ENCODE measurements at regions not wholly inside any gene's neighbourhood (a gene's known extent, or its start where the extent isn't known, plus 50 kb on each side); places are given as distances from the start of the nearest gene placed in this dataset.

GRCh38 chr1:87505391-87505983, 176.8 kb downstream of the LMO4 start:
- ChIA-PET CTCF (ENCODE audit: partially characterized antibody) (no interaction called here), POLR2A (ENCODE audit: partially characterized antibody) (no interaction called here)
- Mint-ChIP-seq H3K9me3 (no peaks in the 10 kb centered on the region), H3K27me3 (peaks cover 0 to 1% of the 10 kb centered on the region in 2 donors), H3K4me1 (peaks cover 5 to 16% (median 10%) of the 10 kb centered on the region in 4 donors), H3K36me3 (no peaks in the 10 kb centered on the region), H3K4me3 (peak overlapping the region in 1 of 8 donors; percentile 33), H3K27ac (peak overlapping the region in 1 of 7 donors; percentile 33)
- no peak overlapping the region for H3K4me3 ChIP-seq (ENCODE audit: low read length in 2 of 2)
- intact Hi-C loops (cut with micrococcal nuclease) = no loop called here
- no peaks in the 10 kb centered on the region for H3K36me3 ChIP-seq (ENCODE audit: insufficient read depth, low read length)
- no peak for DNase-seq
- no peak overlapping the region for H3K27ac ChIP-seq (ENCODE audit: low read depth, low read length)
- H3K9me3 ChIP-seq (ENCODE audit: control insufficient read depth in 1 of 2, low read length in 2 of 2) = no peaks in the 10 kb centered on the region
- H3K4me1 ChIP-seq (ENCODE audit: insufficient read depth, low read length) = no peaks in the 10 kb centered on the region
- H3K27me3 ChIP-seq (ENCODE audit: insufficient read depth, low read length) = no peaks in the 10 kb centered on the region

GRCh38 chr1:87506147-87506546, 177.5 kb downstream of the LMO4 start:
- Mint-ChIP-seq H3K27me3 (peaks cover 0 to 1% of the 10 kb centered on the region in 2 donors), H3K27ac (no peak overlapping the region), H3K36me3 (no peaks in the 10 kb centered on the region), H3K4me3 (no peak overlapping the region), H3K4me1 (peaks cover 5 to 16% (median 10%) of the 10 kb centered on the region in 4 donors), H3K9me3 (no peaks in the 10 kb centered on the region)
- Histone ChIP-seq H3K9me3 (ENCODE audit: control insufficient read depth in 1 of 2, low read length in 2 of 2) (no peaks in the 10 kb centered on the region), H3K27ac (ENCODE audit: low read depth, low read length) (no peak overlapping the region), H3K36me3 (ENCODE audit: insufficient read depth, low read length) (no peaks in the 10 kb centered on the region), H3K4me1 (ENCODE audit: insufficient read depth, low read length) (no peaks in the 10 kb centered on the region), H3K27me3 (ENCODE audit: insufficient read depth, low read length) (no peaks in the 10 kb centered on the region), H3K4me3 (ENCODE audit: low read length in 2 of 2) (no peak overlapping the region)
- no peak for DNase-seq
- ChIA-PET CTCF (ENCODE audit: partially characterized antibody) (no interaction called here), POLR2A (ENCODE audit: partially characterized antibody) (no interaction called here)
- intact Hi-C loops (cut with micrococcal nuclease) = no loop called here

GRCh38 chr1:87508247-87508787, 179.6 kb downstream of the LMO4 start:
- Mint-ChIP-seq H3K27me3 (peaks cover 0 to 1% of the 10 kb centered on the region in 2 donors), H3K4me3 (no peak overlapping the region), H3K9me3 (peaks cover 0 to 2% (median 0%) of the 10 kb centered on the region in 8 donors), H3K27ac (no peak overlapping the region), H3K36me3 (no peaks in the 10 kb centered on the region), H3K4me1 (peaks cover 5 to 16% (median 10%) of the 10 kb centered on the region in 4 donors)
- no peaks in the 10 kb centered on the region for H3K9me3 ChIP-seq (ENCODE audit: control insufficient read depth in 1 of 2, low read length in 2 of 2)
- no peaks in the 10 kb centered on the region for H3K4me1 ChIP-seq (ENCODE audit: insufficient read depth, low read length)
- no peak overlapping the region for H3K4me3 ChIP-seq (ENCODE audit: low read length in 2 of 2)
- H3K27ac ChIP-seq (ENCODE audit: low read depth, low read length) = no peak overlapping the region
- CTCF ChIA-PET (ENCODE audit: partially characterized antibody) = no interaction called here
- H3K27me3 ChIP-seq (ENCODE audit: insufficient read depth, low read length) = no peaks in the 10 kb centered on the region
- POLR2A ChIA-PET (ENCODE audit: partially characterized antibody) = no interaction called here
- DNase-seq = no peak
- intact Hi-C loops (cut with micrococcal nuclease) = no loop called here
- no peaks in the 10 kb centered on the region for H3K36me3 ChIP-seq (ENCODE audit: insufficient read depth, low read length)

- ChIA-PET POLR2A (ENCODE audit: partially characterized antibody) (no interaction called here), CTCF (ENCODE audit: partially characterized antibody) (no interaction called here)
- Histone ChIP-seq H3K4me1 (ENCODE audit: insufficient read depth, low read length) (no peaks in the 10 kb centered on the region), H3K9me3 (ENCODE audit: control insufficient read depth in 1 of 2, low read length in 2 of 2) (no peaks in the 10 kb centered on the region), H3K36me3 (ENCODE audit: insufficient read depth, low read length) (no peaks in the 10 kb centered on the region), H3K27me3 (ENCODE audit: insufficient read depth, low read length) (no peaks in the 10 kb centered on the region), H3K27ac (ENCODE audit: low read depth, low read length) (no peak overlapping the region), H3K4me3 (ENCODE audit: low read length in 2 of 2) (no peak overlapping the region)
- Mint-ChIP-seq H3K4me3 (no peak overlapping the region), H3K9me3 (peaks cover 0 to 2% (median 0%) of the 10 kb centered on the region in 8 donors), H3K36me3 (no peaks in the 10 kb centered on the region), H3K4me1 (peaks cover 5 to 16% (median 10%) of the 10 kb centered on the region in 4 donors), H3K27ac (no peak overlapping the region), H3K27me3 (peaks cover 0 to 2% of the 10 kb centered on the region in 2 donors)
- intact Hi-C loops (cut with micrococcal nuclease) = no loop called here
- DNase-seq = no peak
These were observed 181.9 kb downstream of the LMO4 start for GRCh38 chr1:87510540-87510939.

GRCh38 chr1:87511449-87511848, 182.8 kb downstream of the LMO4 start:
- Mint-ChIP-seq H3K4me3 (no peak overlapping the region), H3K4me1 (peaks cover 5 to 9% (median 7%) of the 10 kb centered on the region in 4 donors), H3K27ac (no peak overlapping the region), H3K9me3 (peaks cover 0 to 2% (median 0%) of the 10 kb centered on the region in 8 donors), H3K36me3 (no peaks in the 10 kb centered on the region), H3K27me3 (peaks cover 0 to 5% of the 10 kb centered on the region in 2 donors)
- ChIA-PET CTCF (ENCODE audit: partially characterized antibody) (no interaction called here), POLR2A (ENCODE audit: partially characterized antibody) (no interaction called here)
- no peaks in the 10 kb centered on the region for H3K36me3 ChIP-seq (ENCODE audit: insufficient read depth, low read length)
- no peaks in the 10 kb centered on the region for H3K27me3 ChIP-seq (ENCODE audit: insufficient read depth, low read length)
- H3K4me1 ChIP-seq (ENCODE audit: insufficient read depth, low read length) = no peaks in the 10 kb centered on the region
- no peaks in the 10 kb centered on the region for H3K9me3 ChIP-seq (ENCODE audit: control insufficient read depth in 1 of 2, low read length in 2 of 2)
- no peak for DNase-seq
- intact Hi-C loops (cut with micrococcal nuclease) = no loop called here
- no peak overlapping the region for H3K27ac ChIP-seq (ENCODE audit: low read depth, low read length)
- no peak overlapping the region for H3K4me3 ChIP-seq (ENCODE audit: low read length in 2 of 2)

GRCh38 chr1:87512431-87512830, 183.8 kb downstream of the LMO4 start:
- Mint-ChIP-seq H3K36me3 (no peaks in the 10 kb centered on the region), H3K4me3 (no peak overlapping the region), H3K9me3 (peaks cover 0 to 2% (median 0%) of the 10 kb centered on the region in 8 donors), H3K4me1 (no peaks in the 10 kb centered on the region), H3K27me3 (peaks cover 0 to 5% of the 10 kb centered on the region in 2 donors), H3K27ac (no peak overlapping the region)
- H3K4me1 ChIP-seq (ENCODE audit: insufficient read depth, low read length) = no peaks in the 10 kb centered on the region
- ChIA-PET CTCF (ENCODE audit: partially characterized antibody) (no interaction called here), POLR2A (ENCODE audit: partially characterized antibody) (no interaction called here)
- H3K9me3 ChIP-seq (ENCODE audit: control insufficient read depth in 1 of 2, low read length in 2 of 2) = no peaks in the 10 kb centered on the region
- no peak overlapping the region for H3K4me3 ChIP-seq (ENCODE audit: low read length in 2 of 2)
- DNase-seq = no peak
- no peaks in the 10 kb centered on the region for H3K36me3 ChIP-seq (ENCODE audit: insufficient read depth, low read length)
- H3K27ac ChIP-seq (ENCODE audit: low read depth, low read length) = no peak overlapping the region
- intact Hi-C loops (cut with micrococcal nuclease) = no loop called here
- no peaks in the 10 kb centered on the region for H3K27me3 ChIP-seq (ENCODE audit: insufficient read depth, low read length)

GRCh38 chr1:87513255-87513654, 184.6 kb downstream of the LMO4 start:
- Mint-ChIP-seq H3K4me3 (no peak overlapping the region), H3K9me3 (peaks cover 0 to 3% (median 0%) of the 10 kb centered on the region in 8 donors), H3K4me1 (no peaks in the 10 kb centered on the region), H3K36me3 (no peaks in the 10 kb centered on the region), H3K27ac (no peak overlapping the region), H3K27me3 (peaks cover 0 to 5% of the 10 kb centered on the region in 2 donors)
- no peaks in the 10 kb centered on the region for H3K27me3 ChIP-seq (ENCODE audit: insufficient read depth, low read length)
- ChIA-PET POLR2A (ENCODE audit: partially characterized antibody) (no interaction called here), CTCF (ENCODE audit: partially characterized antibody) (no interaction called here)
- no peak overlapping the region for H3K27ac ChIP-seq (ENCODE audit: low read depth, low read length)
- H3K4me1 ChIP-seq (ENCODE audit: insufficient read depth, low read length) = no peaks in the 10 kb centered on the region
- H3K9me3 ChIP-seq (ENCODE audit: control insufficient read depth in 1 of 2, low read length in 2 of 2) = no peaks in the 10 kb centered on the region
- no peaks in the 10 kb centered on the region for H3K36me3 ChIP-seq (ENCODE audit: insufficient read depth, low read length)
- intact Hi-C loops (cut with micrococcal nuclease) = no loop called here
- DNase-seq = no peak
- no peak overlapping the region for H3K4me3 ChIP-seq (ENCODE audit: low read length in 2 of 2)

All from CD4-positive, alpha-beta memory T cell (primary cell).